CD14-positive monocyte (primary cell): ENCODE measurements at regions not wholly inside any gene's neighbourhood (a gene's known extent, or its start where the extent isn't known, plus 50 kb on each side); places are given as distances from the start of the nearest gene placed in this dataset.

Experiments used
- DNase-seq, 3 donors: peaks; one replicate each; pipeline ENCODE4 v3.0.0-alpha.2; 2011 to 2022
- H2AFZ ChIP-seq: 2 replicates; pipeline ENCODE4 v1.6.0; 2012; ENCODE audit warnings: mild to moderate bottlenecking, low read depth, low read length, inconsistent platforms; ENCODE audit not compliant: insufficient read depth, poor library complexity, severe bottlenecking
- H3K27ac ChIP-seq, 2 donors: 1 replicate in 1 of 2; 2 replicates in 1 of 2; pipeline ENCODE4 v1.5.1; 2012 to 2013; ENCODE audit warnings: low read length in 2 of 2, control low read depth in 1 of 2, inconsistent platforms in 1 of 2, low read depth in 1 of 2, mild to moderate bottlenecking in 1 of 2
- H3K27me3 ChIP-seq, 2 donors: one replicate each; pipeline versions ENCODE4 v1.6.0 to v1.6.1; 2011 to 2013; ENCODE audit warnings: low read length in 2 of 2; ENCODE audit not compliant: control insufficient read depth in 2 of 2, insufficient read depth in 2 of 2
- H3K36me3 ChIP-seq, 2 donors: replicated peaks in 1 of 2; 1 replicate in 1 of 2; 2 replicates in 1 of 2; pipeline versions ENCODE4 v1.5.1 to v1.6.1; 2012 to 2013; ENCODE audit warnings: low read length in 2 of 2, control low read depth in 1 of 2, inconsistent platforms in 1 of 2, mild to moderate bottlenecking in 1 of 2; ENCODE audit not compliant: insufficient read depth in 2 of 2, control insufficient read depth in 1 of 2
- H3K4me1 ChIP-seq, 2 donors: 1 replicate in 1 of 2; 2 replicates in 1 of 2; pipeline versions ENCODE4 v1.5.1 to v1.6.1; 2012 to 2013; ENCODE audit warnings: low read length in 2 of 2, control low read depth in 1 of 2, inconsistent platforms in 1 of 2, mild to moderate bottlenecking in 1 of 2, moderate library complexity in 1 of 2; ENCODE audit not compliant: insufficient read depth in 2 of 2, control insufficient read depth in 1 of 2
- H3K4me2 ChIP-seq: replicated peaks from 2 replicates; pipeline ENCODE3; 2012; ENCODE audit warnings: low read length, moderate library complexity, mild to moderate bottlenecking; ENCODE audit not compliant: poor library complexity, severe bottlenecking; ENCODE audit errors: extremely low read depth
- H3K4me3 ChIP-seq, 3 experiments: fragments of 200-600 bp in 1 of 3; sonication (generic) in 1 of 3; replicated peaks in 1 of 3; 1 replicate in 2 of 3; 2 replicates in 1 of 3; pipeline ENCODE4 v1.5.1; 2011 to 2013; ENCODE audit warnings: low read length in 3 of 3, mild to moderate bottlenecking in 3 of 3, control low read depth in 2 of 3, low read depth in 2 of 3, inconsistent platforms in 1 of 3, moderate library complexity in 1 of 3
- H3K79me2 ChIP-seq: 2 replicates; pipeline ENCODE4 v1.6.0; 2012; ENCODE audit warnings: mild to moderate bottlenecking, control low read depth, inconsistent platforms, low read length, moderate library complexity; ENCODE audit not compliant: insufficient read depth
- H3K9ac ChIP-seq: 2 replicates; pipeline ENCODE4 v1.6.0; 2017; ENCODE audit warnings: low read length, mild to moderate bottlenecking; ENCODE audit not compliant: insufficient read depth, poor library complexity, severe bottlenecking
- H3K9me3 ChIP-seq, 2 donors: replicated peaks in 1 of 2; 1 replicate in 1 of 2; 2 replicates in 1 of 2; pipeline versions ENCODE4 v1.5.1 to v1.6.1; 2012 to 2013; ENCODE audit warnings: low read length in 2 of 2, control low read depth in 1 of 2; ENCODE audit not compliant: control insufficient read depth in 1 of 2, insufficient read depth in 1 of 2
- H4K20me1 ChIP-seq: 2 replicates; pipeline ENCODE4 v1.6.0; 2012; ENCODE audit warnings: mild to moderate bottlenecking, low read length, control low read depth, moderate library complexity; ENCODE audit not compliant: insufficient read depth
- H3K27ac Mint-ChIP-seq, 7 donors: one replicate each; pipeline ENCODE4 v1.8.0; 2020; ENCODE audit warnings: mild to moderate bottlenecking in 7 of 7, mixed read lengths in 7 of 7, moderate library complexity in 6 of 7, inconsistent platforms in 2 of 7
- H3K27me3 Mint-ChIP-seq, 3 donors: one replicate each; pipeline ENCODE4 v1.8.0; 2021 to 2022; ENCODE audit warnings: low read depth in 3 of 3, mild to moderate bottlenecking in 3 of 3, mixed read lengths in 3 of 3, moderate library complexity in 3 of 3, inconsistent platforms in 1 of 3
- H3K36me3 Mint-ChIP-seq, 2 donors: one replicate each; pipeline ENCODE4 v1.8.0; 2020; ENCODE audit warnings: mixed read lengths in 2 of 2, inconsistent platforms in 1 of 2, mild to moderate bottlenecking in 1 of 2
- H3K4me1 Mint-ChIP-seq: one replicate; pipeline ENCODE4 v1.8.0; 2020; ENCODE audit warnings: mild to moderate bottlenecking, mixed read lengths
- H3K4me3 Mint-ChIP-seq, 2 donors: one replicate each; pipeline ENCODE4 v1.8.0; 2020; ENCODE audit warnings: mild to moderate bottlenecking in 2 of 2, mixed read lengths in 2 of 2, moderate library complexity in 1 of 2
- H3K9me3 Mint-ChIP-seq, 7 donors: one replicate each; pipeline ENCODE4 v1.8.0; 2020 to 2022; ENCODE audit warnings: mixed read lengths in 7 of 7, mild to moderate bottlenecking in 6 of 7, moderate library complexity in 6 of 7, inconsistent platforms in 2 of 7
- WGBS: methylation state at CpG from one replicate; pipeline ENCODE4 v1.1.5; 2013; ENCODE audit warnings: missing lambda C conversion rate; ENCODE audit not compliant: insufficient coverage; 5-methylcytosine and 5-hydroxymethylcytosine counted together
- intact Hi-C, 2 donors: fragments of 100-400 bp; cut with micrococcal nuclease; formaldehyde crosslinking; loops; one replicate each; pipeline versions ENCODE4 v1.15.0 to v1.15.1; 2023
- TF ChIP-seq, protein P1 (sequence below): fragments of 200-600 bp; IDR thresholded peaks from one replicate; pipeline ENCODE4 v1.8.0; 2022; ENCODE audit warnings: antibody characterized with exemption, mild to moderate bottlenecking

DNA sequence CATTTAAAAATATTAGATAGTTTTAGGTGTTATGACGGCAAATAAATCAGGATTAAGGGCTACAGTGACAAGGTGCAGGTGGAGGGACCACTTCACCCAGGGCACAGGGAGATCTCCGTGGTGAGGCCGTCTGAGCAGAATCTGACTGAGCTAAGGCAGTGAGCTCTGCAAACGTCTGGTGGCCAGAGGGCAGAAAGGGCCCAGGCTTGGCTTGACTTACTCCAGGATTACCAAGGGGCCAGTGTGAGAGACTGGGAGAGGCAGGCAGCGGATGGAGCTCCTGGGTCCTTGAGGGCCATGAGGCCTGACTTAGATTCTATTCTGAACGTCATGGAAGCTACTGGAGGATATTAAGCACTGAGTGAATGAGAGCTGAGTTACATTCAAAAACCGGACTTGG, 125.9 kb upstream of the B3GAT1 start:
- H3K4me2 ChIP-seq = no peak overlapping the region
- TF ChIP-seq, protein P1, sequence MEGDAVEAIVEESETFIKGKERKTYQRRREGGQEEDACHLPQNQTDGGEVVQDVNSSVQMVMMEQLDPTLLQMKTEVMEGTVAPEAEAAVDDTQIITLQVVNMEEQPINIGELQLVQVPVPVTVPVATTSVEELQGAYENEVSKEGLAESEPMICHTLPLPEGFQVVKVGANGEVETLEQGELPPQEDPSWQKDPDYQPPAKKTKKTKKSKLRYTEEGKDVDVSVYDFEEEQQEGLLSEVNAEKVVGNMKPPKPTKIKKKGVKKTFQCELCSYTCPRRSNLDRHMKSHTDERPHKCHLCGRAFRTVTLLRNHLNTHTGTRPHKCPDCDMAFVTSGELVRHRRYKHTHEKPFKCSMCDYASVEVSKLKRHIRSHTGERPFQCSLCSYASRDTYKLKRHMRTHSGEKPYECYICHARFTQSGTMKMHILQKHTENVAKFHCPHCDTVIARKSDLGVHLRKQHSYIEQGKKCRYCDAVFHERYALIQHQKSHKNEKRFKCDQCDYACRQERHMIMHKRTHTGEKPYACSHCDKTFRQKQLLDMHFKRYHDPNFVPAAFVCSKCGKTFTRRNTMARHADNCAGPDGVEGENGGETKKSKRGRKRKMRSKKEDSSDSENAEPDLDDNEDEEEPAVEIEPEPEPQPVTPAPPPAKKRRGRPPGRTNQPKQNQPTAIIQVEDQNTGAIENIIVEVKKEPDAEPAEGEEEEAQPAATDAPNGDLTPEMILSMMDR = no peak
- no peak overlapping the region for H3K27ac Mint-ChIP-seq
- DNase-seq = no peak
- H3K27ac ChIP-seq = no peak overlapping the region
- H2AFZ ChIP-seq = no peak overlapping the region
- no peak overlapping the region for H3K4me3 ChIP-seq
- peaks cover 4% of the 10 kb centered on the region for H3K4me1 Mint-ChIP-seq
- H3K4me3 Mint-ChIP-seq = no peak overlapping the region
- H3K4me1 ChIP-seq = no peaks in the 10 kb centered on the region
- H3K9ac ChIP-seq = no peak overlapping the region
- intact Hi-C loops = no loop called here
- H3K9me3 Mint-ChIP-seq = peaks cover 0 to 8% (median 2%) of the 10 kb centered on the region in 7 donors
- no peaks in the 10 kb centered on the region for H3K36me3 Mint-ChIP-seq
- H3K9me3 ChIP-seq = no peaks in the 10 kb centered on the region
- peaks cover 22 to 31% (median 25%) of the 10 kb centered on the region in 3 donors for H3K27me3 Mint-ChIP-seq
- H3K27me3 ChIP-seq = peaks cover 0 to 4% of the 10 kb centered on the region in 2 donors
- no peaks in the 10 kb centered on the region for H3K79me2 ChIP-seq
- H4K20me1 ChIP-seq = no peaks in the 10 kb centered on the region
- WGBS = 95% methylated on average over 6 of the region's 7 CpGs
- no peaks in the 10 kb centered on the region for H3K36me3 ChIP-seq

DNA sequence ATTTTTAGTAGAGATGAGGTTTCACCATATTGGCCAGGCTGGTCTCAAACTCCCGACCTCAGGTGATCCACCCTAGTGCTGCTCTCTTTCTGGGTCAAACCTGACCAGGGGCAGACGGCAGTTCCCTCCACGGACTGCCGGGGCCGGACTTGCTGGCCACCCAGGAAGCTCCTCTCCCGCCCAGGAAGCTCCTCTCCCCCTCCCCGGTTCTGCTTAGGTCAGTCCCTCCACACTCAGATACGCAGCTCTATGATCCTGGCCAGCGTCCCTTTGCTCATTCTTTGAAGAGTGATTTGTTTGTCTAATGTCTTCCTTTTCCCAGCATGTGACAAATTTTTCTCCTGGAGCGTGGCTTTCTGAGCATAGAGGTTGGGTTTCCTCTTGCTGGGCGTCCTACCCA, 125.3 kb upstream of the B3GAT1 start:
- Mint-ChIP-seq H3K4me1 (peaks cover 4% of the 10 kb centered on the region), H3K27me3 (peaks cover 22 to 31% (median 25%) of the 10 kb centered on the region in 3 donors), H3K4me3 (no peak overlapping the region), H3K36me3 (no peaks in the 10 kb centered on the region), H3K9me3 (peaks cover 0 to 8% (median 2%) of the 10 kb centered on the region in 7 donors), H3K27ac (no peak overlapping the region)
- Histone ChIP-seq H3K4me3 (no peak overlapping the region), H3K36me3 (no peaks in the 10 kb centered on the region), H4K20me1 (no peaks in the 10 kb centered on the region), H3K9ac (no peak overlapping the region), H3K27me3 (peaks cover 0 to 4% of the 10 kb centered on the region in 2 donors), H2AFZ (no peak overlapping the region), H3K9me3 (no peaks in the 10 kb centered on the region), H3K4me2 (no peak overlapping the region), H3K4me1 (no peaks in the 10 kb centered on the region), H3K27ac (no peak overlapping the region), H3K79me2 (no peaks in the 10 kb centered on the region)
- no peak for DNase-seq
- intact Hi-C loops = no loop called here
- TF ChIP-seq, protein P1 = no peak
- WGBS = 22% methylated on average over 4 of the region's 11 CpGs
